ENCODE measurements at regions not wholly inside any gene's neighbourhood (a gene's known extent, or its start where the extent isn't known, plus 50 kb on each side); places are given as distances from the start of the nearest gene placed in this dataset.

DNA sequence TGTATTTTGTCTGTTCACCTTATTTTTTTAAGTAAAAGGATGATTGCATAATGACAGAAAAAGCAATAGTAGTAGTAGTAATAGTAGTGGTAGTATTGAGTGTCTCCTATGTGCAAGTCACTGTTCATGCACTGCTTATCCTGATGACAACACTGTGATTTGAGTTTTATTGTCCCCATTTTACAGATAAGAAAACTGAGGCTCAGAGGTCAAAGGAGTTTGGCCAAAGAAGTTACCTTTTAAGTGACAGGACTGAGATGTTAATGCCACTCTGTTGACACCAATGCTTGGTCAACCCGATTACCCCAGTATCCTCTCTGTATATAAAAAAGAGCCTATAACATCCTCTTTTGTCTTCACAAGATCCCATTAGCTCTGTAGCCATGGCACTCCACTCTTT lies 100.5 kb upstream of the FRMPD3 start:
- Histone ChIP-seq H3K27me3 (replicated peaks in 1 of 4; ENCODE audit: control insufficient read depth in 3 of 4, extremely low read depth in 1 of 4, insufficient read depth in 3 of 4, low read length in 3 of 4) (no peaks in the 10 kb centered on the region; a peak in 1 of 7 replicates), H2AFZ (ENCODE audit: low read length) (no peak overlapping the region), H3K4me1 (replicated peaks in 1 of 4; ENCODE audit: control insufficient read depth in 3 of 4, insufficient read depth in 4 of 4, low read length in 3 of 4) (no peaks in the 10 kb centered on the region), H3K4me2 (ENCODE audit: insufficient read depth in 1 of 2, low read depth in 2 of 2, low read length in 2 of 2) (no peak overlapping the region), H2AK5ac (ENCODE audit: low read depth, low read length) (no peak overlapping the region), H3K79me2 (ENCODE audit: control insufficient read depth in 1 of 2, insufficient read depth in 2 of 2, low read length in 2 of 2) (no peaks in the 10 kb centered on the region), H3K9me3 (ENCODE audit: insufficient read depth in 2 of 2, low read depth in 1 of 2, low read length in 1 of 2) (no peaks in the 10 kb centered on the region), H3K18ac (ENCODE audit: extremely low read depth, low read length) (no peak overlapping the region), H2BK120ac (replicated peaks; ENCODE audit: low read depth, low read length) (no peak overlapping the region), H3K4me3 (ENCODE audit: extremely low read depth in 1 of 4, insufficient read depth in 2 of 4, low read depth in 3 of 4, low read length in 4 of 4) (no peak overlapping the region), H4K8ac (ENCODE audit: extremely low read depth, insufficient read depth, low read length) (no peak overlapping the region), H3K9ac (replicated peaks in 1 of 4; ENCODE audit: extremely low read depth in 1 of 4, low read depth in 3 of 4, low read length in 3 of 4) (no peak overlapping the region), H2BK12ac (ENCODE audit: low read depth, low read length) (no peak overlapping the region), H2BK15ac (ENCODE audit: low read length) (no peak overlapping the region), H4K91ac (replicated peaks; ENCODE audit: insufficient read length, low read length) (no peak overlapping the region), H3K23ac (ENCODE audit: insufficient read length) (no peak overlapping the region), H2BK5ac (ENCODE audit: low read depth, low read length) (no peak overlapping the region), H3K23me2 (ENCODE audit: low read depth, low read length) (no peaks in the 10 kb centered on the region), H2BK20ac (ENCODE audit: low read length) (no peak overlapping the region), H3K14ac (ENCODE audit: insufficient read length) (no peak overlapping the region), H4K5ac (ENCODE audit: insufficient read length, low read depth, low read length) (no peak overlapping the region), H3K4ac (replicated peaks; ENCODE audit: insufficient read length, low read depth, low read length) (no peak overlapping the region), H3K79me1 (ENCODE audit: low read depth, low read length) (no peaks in the 10 kb centered on the region), H3K27ac (ENCODE audit: low read depth, low read length) (no peak overlapping the region), H3K36me3 (ENCODE audit: control insufficient read depth in 2 of 4, insufficient read depth in 4 of 4, low read length in 3 of 4) (no peaks in the 10 kb centered on the region), H3K56ac (replicated peaks; ENCODE audit: insufficient read length, low read depth, low read length) (no peak overlapping the region), H4K20me1 (replicated peaks in 1 of 2; ENCODE audit: control insufficient read depth in 1 of 2, insufficient read depth in 2 of 2, low read length in 2 of 2) (no peaks in the 10 kb centered on the region)
- FAIRE-seq (no peak), DNase-seq (ENCODE audit: low read depth in 1 of 2, low spot score in 2 of 2) (no peak)
- ChIA-PET CTCF (ENCODE audit: partially characterized antibody) (interaction anchor here (1.0 kb wide), 1 partner anchor 24 kb away, joined by 3 read pairs; no protein-coding TSS in a partner anchor), POLR2A (ENCODE audit: partially characterized antibody) (no interaction called here)
- 83% methylated on average over 1 of the region's 1 CpG; no CpG with 5 or more reads in 1 of the 2 experiments for WGBS, 2 experiments (ENCODE audit: extremely low coverage in 1 of 2, insufficient coverage in 1 of 2, insufficient read length in 1 of 2, insufficient replicate concordance in 2 of 2, low coverage in 1 of 2, low lambda C conversion rate in 2 of 2, missing lambda C conversion rate in 1 of 2)
- TF ChIP-seq TAF1 (IDR thresholded peaks at IDR 0.05; ENCODE audit: low read depth, low read length) (no peak), EZH2 (IDR thresholded peaks at IDR 0.05; ENCODE audit: low read depth, low read length, severe bottlenecking) (no peak), CBX5 (IDR thresholded peaks at IDR 0.05; ENCODE audit: low read depth, low read length) (no peak), FOSL1 (IDR thresholded peaks at IDR 0.05; ENCODE audit: insufficient read depth, low read depth, low read length) (no peak)

Data from H1 (cell line).